ENCODE measurements at regions not wholly inside any gene's neighbourhood (a gene's known extent, or its start where the extent isn't known, plus 50 kb on each side); places are given as distances from the start of the nearest gene placed in this dataset.
A peak's percentile ranks its signal among the peaks of the same experiment; 100 is the strongest.

DNA sequence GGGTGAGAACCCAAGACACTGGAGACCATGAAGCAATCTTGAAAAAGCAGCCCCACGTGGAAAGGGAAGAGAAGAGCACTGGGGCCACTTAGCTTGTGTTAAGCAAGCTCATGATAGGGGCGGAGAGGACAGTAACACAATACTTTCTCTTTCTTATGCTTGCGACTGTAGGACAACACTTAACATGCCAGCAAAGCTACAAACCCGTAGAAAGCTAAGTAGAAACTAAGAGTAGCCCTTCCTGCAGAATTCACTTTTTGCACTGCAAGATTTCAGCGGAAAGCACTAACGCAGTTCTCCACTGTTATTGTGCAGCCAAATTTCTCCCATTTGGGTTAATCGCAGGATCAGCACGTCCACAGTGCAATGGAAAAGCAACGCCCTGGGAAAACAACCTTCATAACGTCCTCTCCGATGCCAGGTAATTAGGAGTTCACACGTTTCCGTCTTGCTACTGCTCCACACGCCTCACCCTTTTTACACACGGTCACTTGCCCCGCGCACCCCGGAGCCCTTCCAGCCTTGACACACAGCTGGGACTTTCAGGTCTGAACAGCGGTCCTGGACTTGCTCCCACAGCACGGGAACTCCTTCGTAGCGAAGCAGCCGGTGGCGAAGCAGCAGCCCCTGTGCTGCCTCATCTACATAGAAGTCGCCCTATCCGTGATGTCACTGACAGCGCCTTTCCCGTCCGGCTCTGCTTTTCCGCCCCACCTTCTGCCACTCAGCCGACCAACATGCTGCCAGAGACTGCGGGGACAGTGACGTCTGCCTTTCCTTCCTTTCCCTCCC is 148.6 kb downstream of the PPIAL4G start (continued):
- TF ChIP-seq, protein P1, sequence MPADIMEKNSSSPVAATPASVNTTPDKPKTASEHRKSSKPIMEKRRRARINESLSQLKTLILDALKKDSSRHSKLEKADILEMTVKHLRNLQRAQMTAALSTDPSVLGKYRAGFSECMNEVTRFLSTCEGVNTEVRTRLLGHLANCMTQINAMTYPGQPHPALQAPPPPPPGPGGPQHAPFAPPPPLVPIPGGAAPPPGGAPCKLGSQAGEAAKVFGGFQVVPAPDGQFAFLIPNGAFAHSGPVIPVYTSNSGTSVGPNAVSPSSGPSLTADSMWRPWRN (IDR thresholded peaks at IDR 0.05; ENCODE audit: low read depth) = 0 out of 2 replicates have a peak, but pooled peaks have one; percentile 10
- TF ChIP-seq C11orf30 (IDR thresholded peaks at IDR 0.05; ENCODE audit: low read depth) (peak; percentile 79), MAFF (IDR thresholded peaks at IDR 0.05; ENCODE audit: low read length) (peak; percentile 56; the same call in 1 of the 2 replicates), MIER1 (IDR thresholded peaks at IDR 0.05; ENCODE audit: low read depth) (no peak), TFAM (CRISPR knock-in tag; conservative IDR thresholded peaks at IDR 0.05) (no peak), JUNB (CRISPR knock-in tag; conservative IDR thresholded peaks at IDR 0.05) (peak; percentile 18; the same call in 1 of the 2 replicates), FOXA3 (CRISPR knock-in tag; conservative IDR thresholded peaks at IDR 0.05 in 1 of 2, IDR thresholded peaks at IDR 0.05 in 1 of 2) (peak in 1 of 2 experiments; percentile 79; a peak in 2 of 4 replicates), NR2C2 (CRISPR knock-in tag; IDR thresholded peaks at IDR 0.05) (peak; percentile 80), NR2C2 (tag; IDR thresholded peaks at IDR 0.05) (peak; percentile 72), ZNF12 (CRISPR knock-in tag; IDR thresholded peaks at IDR 0.05) (no peak), EZH2 (IDR thresholded peaks at IDR 0.05; ENCODE audit: borderline replicate concordance, low read depth, low read length) (no peak; the same call in 1 of the 2 replicates), KLF6 (CRISPR knock-in tag; IDR thresholded peaks at IDR 0.05; ENCODE audit: borderline replicate concordance) (peak; percentile 67), BDP1 (IDR thresholded peaks at IDR 0.05; ENCODE audit: insufficient read depth, insufficient read length) (no peak), NCOA4 (IDR thresholded peaks at IDR 0.05; ENCODE audit: partially characterized antibody) (peak; percentile 71), ZNF239 (CRISPR knock-in tag; IDR thresholded peaks at IDR 0.05) (peak; percentile 64)
- TF ChIP-seq, protein P2, sequence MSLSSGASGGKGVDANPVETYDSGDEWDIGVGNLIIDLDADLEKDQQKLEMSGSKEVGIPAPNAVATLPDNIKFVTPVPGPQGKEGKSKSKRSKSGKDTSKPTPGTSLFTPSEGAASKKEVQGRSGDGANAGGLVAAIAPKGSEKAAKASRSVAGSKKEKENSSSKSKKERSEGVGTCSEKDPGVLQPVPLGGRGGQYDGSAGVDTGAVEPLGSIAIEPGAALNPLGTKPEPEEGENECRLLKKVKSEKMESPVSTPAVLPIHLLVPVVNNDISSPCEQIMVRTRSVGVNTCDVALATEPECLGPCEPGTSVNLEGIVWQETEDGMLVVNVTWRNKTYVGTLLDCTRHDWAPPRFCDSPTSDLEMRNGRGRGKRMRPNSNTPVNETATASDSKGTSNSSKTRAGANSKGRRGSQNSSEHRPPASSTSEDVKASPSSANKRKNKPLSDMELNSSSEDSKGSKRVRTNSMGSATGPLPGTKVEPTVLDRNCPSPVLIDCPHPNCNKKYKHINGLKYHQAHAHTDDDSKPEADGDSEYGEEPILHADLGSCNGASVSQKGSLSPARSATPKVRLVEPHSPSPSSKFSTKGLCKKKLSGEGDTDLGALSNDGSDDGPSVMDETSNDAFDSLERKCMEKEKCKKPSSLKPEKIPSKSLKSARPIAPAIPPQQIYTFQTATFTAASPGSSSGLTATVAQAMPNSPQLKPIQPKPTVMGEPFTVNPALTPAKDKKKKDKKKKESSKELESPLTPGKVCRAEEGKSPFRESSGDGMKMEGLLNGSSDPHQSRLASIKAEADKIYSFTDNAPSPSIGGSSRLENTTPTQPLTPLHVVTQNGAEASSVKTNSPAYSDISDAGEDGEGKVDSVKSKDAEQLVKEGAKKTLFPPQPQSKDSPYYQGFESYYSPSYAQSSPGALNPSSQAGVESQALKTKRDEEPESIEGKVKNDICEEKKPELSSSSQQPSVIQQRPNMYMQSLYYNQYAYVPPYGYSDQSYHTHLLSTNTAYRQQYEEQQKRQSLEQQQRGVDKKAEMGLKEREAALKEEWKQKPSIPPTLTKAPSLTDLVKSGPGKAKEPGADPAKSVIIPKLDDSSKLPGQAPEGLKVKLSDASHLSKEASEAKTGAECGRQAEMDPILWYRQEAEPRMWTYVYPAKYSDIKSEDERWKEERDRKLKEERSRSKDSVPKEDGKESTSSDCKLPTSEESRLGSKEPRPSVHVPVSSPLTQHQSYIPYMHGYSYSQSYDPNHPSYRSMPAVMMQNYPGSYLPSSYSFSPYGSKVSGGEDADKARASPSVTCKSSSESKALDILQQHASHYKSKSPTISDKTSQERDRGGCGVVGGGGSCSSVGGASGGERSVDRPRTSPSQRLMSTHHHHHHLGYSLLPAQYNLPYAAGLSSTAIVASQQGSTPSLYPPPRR (CRISPR knock-in tag; IDR thresholded peaks at IDR 0.05; ENCODE audit: borderline replicate concordance) = peak; percentile 69; the same call in 1 of the 2 replicates
- TF ChIP-seq, protein P3, sequence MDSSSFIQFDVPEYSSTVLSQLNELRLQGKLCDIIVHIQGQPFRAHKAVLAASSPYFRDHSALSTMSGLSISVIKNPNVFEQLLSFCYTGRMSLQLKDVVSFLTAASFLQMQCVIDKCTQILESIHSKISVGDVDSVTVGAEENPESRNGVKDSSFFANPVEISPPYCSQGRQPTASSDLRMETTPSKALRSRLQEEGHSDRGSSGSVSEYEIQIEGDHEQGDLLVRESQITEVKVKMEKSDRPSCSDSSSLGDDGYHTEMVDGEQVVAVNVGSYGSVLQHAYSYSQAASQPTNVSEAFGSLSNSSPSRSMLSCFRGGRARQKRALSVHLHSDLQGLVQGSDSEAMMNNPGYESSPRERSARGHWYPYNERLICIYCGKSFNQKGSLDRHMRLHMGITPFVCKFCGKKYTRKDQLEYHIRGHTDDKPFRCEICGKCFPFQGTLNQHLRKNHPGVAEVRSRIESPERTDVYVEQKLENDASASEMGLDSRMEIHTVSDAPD (CRISPR knock-in tag; IDR thresholded peaks at IDR 0.05) = peak; percentile 40; the same call in 1 of the 2 replicates
- TF ChIP-seq, protein P4, sequence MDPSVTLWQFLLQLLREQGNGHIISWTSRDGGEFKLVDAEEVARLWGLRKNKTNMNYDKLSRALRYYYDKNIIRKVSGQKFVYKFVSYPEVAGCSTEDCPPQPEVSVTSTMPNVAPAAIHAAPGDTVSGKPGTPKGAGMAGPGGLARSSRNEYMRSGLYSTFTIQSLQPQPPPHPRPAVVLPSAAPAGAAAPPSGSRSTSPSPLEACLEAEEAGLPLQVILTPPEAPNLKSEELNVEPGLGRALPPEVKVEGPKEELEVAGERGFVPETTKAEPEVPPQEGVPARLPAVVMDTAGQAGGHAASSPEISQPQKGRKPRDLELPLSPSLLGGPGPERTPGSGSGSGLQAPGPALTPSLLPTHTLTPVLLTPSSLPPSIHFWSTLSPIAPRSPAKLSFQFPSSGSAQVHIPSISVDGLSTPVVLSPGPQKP (CRISPR knock-in tag; IDR thresholded peaks at IDR 0.05) = no peak

Data from K562 (cell line).